GM12878 (cell line): ENCODE measurements at regions not wholly inside any gene's neighbourhood (a gene's known extent, or its start where the extent isn't known, plus 50 kb on each side); places are given as distances from the start of the nearest gene placed in this dataset.

Experiments
- ATAC-seq: fragments of 200-7000 bp; cut with Tn5 transposase; 3 replicates; pipeline ENCODE4 v1.9.1; 2020; ENCODE audit warnings: mild to moderate bottlenecking, moderate library complexity
- BruUV-seq: library from RNA; stranded (reverse); fragments of 400-500 nt; replicated peaks from 2 replicates; lab custom pipeline; 2021; lab: Mats Ljungman, UMichigan
- CTCF ChIA-PET: fragments of 300-600 bp; sonication (Branson Sonifier 250); formaldehyde crosslinking; extraction: SDS; loops from one replicate; lab custom pipeline; 2021; ENCODE audit warnings: inconsistent platforms; lab: Yijun Ruan, JAX
- POLR2A ChIA-PET: fragments of 350-600 bp; formaldehyde crosslinking; extraction: SDS; loops from one replicate; lab custom pipeline; 2021; ENCODE audit warnings: inconsistent platforms; lab: Charles Lee
- RAD21 ChIA-PET: fragments of 300-600 bp; sonication (Branson Sonifier 250); formaldehyde crosslinking; loops from one replicate; lab custom pipeline; 2023; ENCODE audit warnings: antibody characterized with exemption; ENCODE audit not compliant: unreplicated experiment; lab: Charles Lee
- SMC1A ChIA-PET: fragments of 300-600 bp; sonication (Branson Sonifier 250); formaldehyde crosslinking; loops from one replicate; lab custom pipeline; 2023; ENCODE audit not compliant: unreplicated experiment, uncharacterized antibody; lab: Charles Lee
- DNase-seq: peaks from one replicate; pipeline ENCODE4 v3.0.0-alpha.2; 2011; ENCODE audit warnings: low read depth, low spot score
- FAIRE-seq: peaks from 3 replicates; lab custom pipeline; 2011; peaks lifted over from hg19 to GRCh38; lab: Jason Lieb, UNC
- H2AFZ ChIP-seq: 2 replicates; pipeline ENCODE4 v1.6.0; 2011; ENCODE audit warnings: low read depth, low read length, control low read depth; ENCODE audit not compliant: control insufficient read depth
- H3K27ac ChIP-seq: 2 replicates; pipeline ENCODE4 v1.5.1; 2011; ENCODE audit warnings: control low read depth; ENCODE audit not compliant: control insufficient read depth, insufficient read depth
- H3K27me3 ChIP-seq, 2 experiments: replicated peaks in 1 of 2; 2 replicates each; pipeline versions ENCODE4 v1.6.0 to v1.6.1; 2011; ENCODE audit warnings: low read length in 1 of 2; ENCODE audit not compliant: control insufficient read depth in 2 of 2, insufficient read depth in 2 of 2
- H3K36me3 ChIP-seq, 2 experiments: 2 replicates each; pipeline ENCODE4 v1.5.1; 2011; ENCODE audit warnings: low read length in 1 of 2; ENCODE audit not compliant: control insufficient read depth in 2 of 2, insufficient read depth in 2 of 2
- H3K4me1 ChIP-seq: 2 replicates; pipeline ENCODE4 v1.6.1; 2011; ENCODE audit warnings: mild to moderate bottlenecking, low read length, moderate library complexity, mixed read lengths; ENCODE audit not compliant: control insufficient read depth, insufficient read depth
- H3K4me2 ChIP-seq: 2 replicates; pipeline ENCODE4 v1.6.0; 2011; ENCODE audit warnings: control low read depth; ENCODE audit not compliant: control insufficient read depth, insufficient read depth
- H3K4me3 ChIP-seq: fragments of 200-600 bp; sonication (generic); 2 replicates; pipeline ENCODE4 v1.5.1; 2016
- H3K79me2 ChIP-seq: 2 replicates; pipeline ENCODE4 v1.6.0; 2011; ENCODE audit warnings: low read length; ENCODE audit not compliant: control insufficient read depth, insufficient read depth
- H3K9ac ChIP-seq: 2 replicates; pipeline ENCODE4 v1.8.0; 2011; ENCODE audit warnings: low read length, control low read depth, mixed read lengths; ENCODE audit not compliant: control insufficient read depth, insufficient read depth
- H3K9me3 ChIP-seq: replicated peaks from 3 replicates; pipeline ENCODE4 v1.5.1; 2011; ENCODE audit warnings: mild to moderate bottlenecking, low read length; ENCODE audit not compliant: control insufficient read depth, insufficient read depth
- H4K20me1 ChIP-seq: 2 replicates; pipeline ENCODE4 v1.6.0; 2011; ENCODE audit not compliant: control insufficient read depth, insufficient read depth
- BACH1 ChIP-seq: fragments of 450-650 bp; IDR thresholded peaks from 2 replicates; pipeline ENCODE4 v1.6.1; 2017; ENCODE audit warnings: mild to moderate bottlenecking, borderline replicate concordance
- BMI1 ChIP-seq: fragments of 450-650 bp; IDR thresholded peaks from 2 replicates; pipeline ENCODE4 v1.6.1; 2016; ENCODE audit warnings: mild to moderate bottlenecking, moderate library complexity, borderline replicate concordance
- CBX5 ChIP-seq: sonication (generic); IDR thresholded peaks from 2 replicates; pipeline ENCODE4 v1.6.1; 2016; ENCODE audit warnings: low read depth, moderate library complexity, mild to moderate bottlenecking, inconsistent platforms
- CUX1 ChIP-seq: IDR thresholded peaks from 2 replicates; pipeline ENCODE4 v1.6.1; 2012; ENCODE audit warnings: improper control_type of control experiment, low read depth, low read length; ENCODE audit not compliant: insufficient replicate concordance
- FOXM1 ChIP-seq: IDR thresholded peaks from 2 replicates; pipeline ENCODE4 v1.6.1; 2012; ENCODE audit warnings: low read depth, mild to moderate bottlenecking, inconsistent platforms, low read length, moderate library complexity
- HDAC2 ChIP-seq: fragments of 200-600 bp; sonication (generic); IDR thresholded peaks from 2 replicates; pipeline ENCODE4 v1.6.1; 2017
- KLF5 ChIP-seq: fragments of 450-650 bp; IDR thresholded peaks from 2 replicates; pipeline ENCODE4 v1.6.1; 2014; ENCODE audit warnings: mild to moderate bottlenecking; ENCODE audit not compliant: partially characterized antibody
- MEF2A ChIP-seq: IDR thresholded peaks from 2 replicates; pipeline ENCODE4 v1.6.1; 2011; ENCODE audit warnings: low read depth, mild to moderate bottlenecking, low read length, moderate library complexity; ENCODE audit not compliant: insufficient read depth
- NFYA ChIP-seq: IDR thresholded peaks from 2 replicates; pipeline ENCODE4 v1.6.1; 2011; ENCODE audit warnings: low read depth, mild to moderate bottlenecking, low read length, improper control_type of control experiment, borderline replicate concordance
- POLR2AphosphoS5 ChIP-seq: IDR thresholded peaks from 2 replicates; pipeline ENCODE4 v1.6.1; 2011; ENCODE audit warnings: mild to moderate bottlenecking, low read length, inconsistent platforms
- SKIL ChIP-seq: fragments of 450-650 bp; IDR thresholded peaks from 2 replicates; pipeline ENCODE4 v1.6.1; 2017; ENCODE audit warnings: mild to moderate bottlenecking, low read depth, inconsistent platforms; ENCODE audit not compliant: poor library complexity, severe bottlenecking
- SP1 ChIP-seq: IDR thresholded peaks from one replicate; pipeline ENCODE4 v1.6.1; 2011; ENCODE audit warnings: low read depth, low read length
- SPI1 ChIP-seq: IDR thresholded peaks from 2 replicates; pipeline ENCODE4 v1.6.1; 2011; ENCODE audit warnings: low read depth, mild to moderate bottlenecking, low read length, moderate library complexity, borderline replicate concordance; ENCODE audit not compliant: insufficient read depth
- SRF ChIP-seq, 2 experiments: IDR thresholded peaks; 2 replicates each; pipeline ENCODE4 v1.6.1; 2011; ENCODE audit warnings: low read depth in 2 of 2, low read length in 2 of 2, mild to moderate bottlenecking in 1 of 2, moderate library complexity in 1 of 2
- ZZZ3 ChIP-seq: IDR thresholded peaks from 2 replicates; pipeline ENCODE4 v1.6.1; 2011; ENCODE audit warnings: low read depth; ENCODE audit not compliant: control insufficient read depth, insufficient read length
- WGBS: methylation state at CpG from one replicate; pipeline ENCODE4 v1.1.6; 2016; ENCODE audit warnings: low lambda C conversion rate; ENCODE audit not compliant: insufficient replicate concordance, insufficient coverage; ENCODE audit errors: missing lambda C conversion rate; 5-methylcytosine and 5-hydroxymethylcytosine counted together
- in situ Hi-C: fragments of 300-500 bp; cut with MboI; formaldehyde crosslinking; loops from 9 replicates; pipeline ENCODE4 v1.14.3; 2018; ENCODE audit warnings: mixed read lengths
- intact Hi-C: fragments of 100-400 bp; cut with micrococcal nuclease; formaldehyde crosslinking; loops from one replicate; pipeline ENCODE4 v1.14.2; 2022; ENCODE audit not compliant: unreplicated experiment

- Histone ChIP-seq H3K27ac (peak overlapping the region; percentile 94), H3K4me2 (peak overlapping the region; percentile 55), H3K4me1 (peaks cover 71% of the 10 kb centered on the region), H3K79me2 (no peaks in the 10 kb centered on the region), H3K9ac (peak overlapping the region; percentile 14; the same call in 1 of the 2 replicates), H4K20me1 (no peaks in the 10 kb centered on the region), H2AFZ (peak overlapping the region; percentile 13), H3K27me3 (no peaks in the 10 kb centered on the region), H3K9me3 (no peaks in the 10 kb centered on the region), H3K36me3 (no peaks in the 10 kb centered on the region), H3K4me3 (no peak overlapping the region)
- ChIA-PET RAD21 (interaction anchor here (0.6 to 2.5 kb wide), 15 partner anchors 14 to 719 kb away, joined by 3 to 35 read pairs (median 5); no protein-coding TSS in a partner anchor), CTCF (interaction anchor here (0.6 to 3.7 kb wide), 10 partner anchors 8 to 572 kb away, joined by 3 to 51 read pairs (median 4); no protein-coding TSS in a partner anchor), POLR2A (interaction anchor here (0.7 to 3.0 kb wide), 4 partner anchors 15 to 116 kb away, joined by 3 to 19 read pairs (median 3); no protein-coding TSS in a partner anchor), SMC1A (interaction anchor here (0.6 to 10.9 kb wide), 15 partner anchors 8 to 949 kb away, joined by 3 to 203 read pairs (median 4); partner anchors contain the start of gene AKIRIN2)
- DNase-seq (no peak), FAIRE-seq (no peak), ATAC-seq (peak; percentile 4)
- 0% methylated on average over 2 of the region's 2 CpGs for WGBS
- BruUV-seq = TSS peak; percentile 61
- intact Hi-C loops (loop anchor here (10.0 kb wide), 4 partner anchors 168 to 732 kb away; partner anchors contain the start of gene RARS2), in situ Hi-C loops (no loop called here)
- TF ChIP-seq MEF2A = no peak
- TF ChIP-seq NFYA = no peak
- no peak for TF ChIP-seq BACH1
- no peak for TF ChIP-seq SPI1
- TF ChIP-seq SP1 = no peak
- no peak for TF ChIP-seq SRF (IDR thresholded peaks at IDR 0.05; ENCODE audit: low read depth in 2 of 2, low read length in 2 of 2)
- TF ChIP-seq CUX1 = no peak
- no peak for TF ChIP-seq SKIL
- TF ChIP-seq HDAC2 = no peak
- no peak for TF ChIP-seq BMI1
- TF ChIP-seq CBX5 = no peak
- TF ChIP-seq POLR2AphosphoS5 = peak; percentile 62; the same call in 1 of the 2 replicates
- TF ChIP-seq FOXM1 = no peak
- TF ChIP-seq KLF5 = peak; percentile 59
- no peak for TF ChIP-seq ZZZ3
Measured at GRCh38 chr6:87922196-87922946, 125.3 kb upstream of the SPACA1 start.
